RWPE1 (cell line): ENCODE measurements at regions not wholly inside any gene's neighbourhood (a gene's known extent, or its start where the extent isn't known, plus 50 kb on each side); places are given as distances from the start of the nearest gene placed in this dataset.

ENCODE experiments used
- CTCF ChIA-PET: fragments of 350-600 bp; sonication (Branson Sonifier 250); formaldehyde crosslinking; extraction: SDS; loops from one replicate; lab custom pipeline; 2021; lab: Yijun Ruan, JAX
- POLR2A ChIA-PET: fragments of 400-600 bp; formaldehyde crosslinking; extraction: SDS; loops from one replicate; lab custom pipeline; 2020; ENCODE audit warnings: antibody characterized with exemption; ENCODE audit not compliant: low non-redundant PET; lab: Yijun Ruan, JAX
- DNase-seq: peaks from one replicate; pipeline ENCODE4 v3.0.0; 2012; ENCODE audit warnings: low spot score
- H3K27ac ChIP-seq: fragments of 450-650 bp; 2 replicates; pipeline ENCODE4 v1.5.1; 2017
- TF ChIP-seq, protein P1 (sequence below): fragments of 450-650 bp; conservative IDR thresholded peaks from 2 replicates; pipeline ENCODE4 v1.5.1; 2017; ENCODE audit warnings: low read depth, mild to moderate bottlenecking

DNA sequence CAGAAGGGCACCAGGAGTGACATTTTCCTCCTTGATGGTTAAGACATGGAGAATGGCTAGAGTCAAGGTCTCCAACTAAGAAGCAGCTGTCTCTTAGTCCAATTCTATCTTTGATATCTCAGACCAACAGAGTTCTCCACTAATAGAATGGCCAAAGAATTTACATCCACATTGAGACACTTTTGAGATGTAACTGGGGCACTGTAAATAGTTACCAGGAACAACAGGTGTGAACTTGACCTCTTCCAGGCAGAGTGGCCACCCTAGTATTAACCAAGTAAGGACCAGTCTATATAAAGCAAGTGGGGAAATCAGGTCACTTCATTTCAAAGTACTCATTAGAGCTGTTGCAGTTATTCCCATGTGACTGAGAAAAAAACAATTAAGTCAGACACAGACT is 159.7 kb upstream of the RAD23B start:
- ChIA-PET POLR2A (no interaction called here), CTCF (interaction anchor here (0.6 kb wide), 1 partner anchor 243 kb away, joined by 3 read pairs; no protein-coding TSS in a partner anchor)
- H3K27ac ChIP-seq = no peak overlapping the region
- DNase-seq = no peak
- TF ChIP-seq, protein P1, sequence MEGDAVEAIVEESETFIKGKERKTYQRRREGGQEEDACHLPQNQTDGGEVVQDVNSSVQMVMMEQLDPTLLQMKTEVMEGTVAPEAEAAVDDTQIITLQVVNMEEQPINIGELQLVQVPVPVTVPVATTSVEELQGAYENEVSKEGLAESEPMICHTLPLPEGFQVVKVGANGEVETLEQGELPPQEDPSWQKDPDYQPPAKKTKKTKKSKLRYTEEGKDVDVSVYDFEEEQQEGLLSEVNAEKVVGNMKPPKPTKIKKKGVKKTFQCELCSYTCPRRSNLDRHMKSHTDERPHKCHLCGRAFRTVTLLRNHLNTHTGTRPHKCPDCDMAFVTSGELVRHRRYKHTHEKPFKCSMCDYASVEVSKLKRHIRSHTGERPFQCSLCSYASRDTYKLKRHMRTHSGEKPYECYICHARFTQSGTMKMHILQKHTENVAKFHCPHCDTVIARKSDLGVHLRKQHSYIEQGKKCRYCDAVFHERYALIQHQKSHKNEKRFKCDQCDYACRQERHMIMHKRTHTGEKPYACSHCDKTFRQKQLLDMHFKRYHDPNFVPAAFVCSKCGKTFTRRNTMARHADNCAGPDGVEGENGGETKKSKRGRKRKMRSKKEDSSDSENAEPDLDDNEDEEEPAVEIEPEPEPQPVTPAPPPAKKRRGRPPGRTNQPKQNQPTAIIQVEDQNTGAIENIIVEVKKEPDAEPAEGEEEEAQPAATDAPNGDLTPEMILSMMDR = no peak

DNA sequence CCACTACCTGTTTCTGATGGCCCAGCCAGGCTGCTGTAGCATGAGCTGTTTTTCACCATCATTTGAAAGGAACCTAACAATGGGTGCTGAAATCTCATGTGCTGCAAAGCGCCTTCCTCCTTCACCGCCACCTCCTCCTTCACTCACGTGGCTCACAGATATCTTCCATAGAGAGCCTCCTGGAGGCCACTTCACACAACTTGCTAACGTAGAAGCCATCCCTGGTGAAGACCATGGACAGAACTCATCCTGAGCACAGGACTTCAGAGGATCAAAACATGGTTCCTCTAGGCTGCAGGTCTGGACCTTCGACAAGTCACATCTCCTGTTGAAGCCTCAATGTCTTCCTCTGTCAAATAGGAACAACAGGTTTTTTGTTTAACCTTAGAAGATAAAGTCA is 155.5 kb upstream of the RAD23B start:
- ChIA-PET POLR2A (no interaction called here), CTCF (interaction anchor here (0.6 kb wide), 1 partner anchor 235 kb away, joined by 5 read pairs; no protein-coding TSS in a partner anchor)
- no peak for DNase-seq
- TF ChIP-seq, protein P1 = no peak
- H3K27ac ChIP-seq = no peak overlapping the region

DNA sequence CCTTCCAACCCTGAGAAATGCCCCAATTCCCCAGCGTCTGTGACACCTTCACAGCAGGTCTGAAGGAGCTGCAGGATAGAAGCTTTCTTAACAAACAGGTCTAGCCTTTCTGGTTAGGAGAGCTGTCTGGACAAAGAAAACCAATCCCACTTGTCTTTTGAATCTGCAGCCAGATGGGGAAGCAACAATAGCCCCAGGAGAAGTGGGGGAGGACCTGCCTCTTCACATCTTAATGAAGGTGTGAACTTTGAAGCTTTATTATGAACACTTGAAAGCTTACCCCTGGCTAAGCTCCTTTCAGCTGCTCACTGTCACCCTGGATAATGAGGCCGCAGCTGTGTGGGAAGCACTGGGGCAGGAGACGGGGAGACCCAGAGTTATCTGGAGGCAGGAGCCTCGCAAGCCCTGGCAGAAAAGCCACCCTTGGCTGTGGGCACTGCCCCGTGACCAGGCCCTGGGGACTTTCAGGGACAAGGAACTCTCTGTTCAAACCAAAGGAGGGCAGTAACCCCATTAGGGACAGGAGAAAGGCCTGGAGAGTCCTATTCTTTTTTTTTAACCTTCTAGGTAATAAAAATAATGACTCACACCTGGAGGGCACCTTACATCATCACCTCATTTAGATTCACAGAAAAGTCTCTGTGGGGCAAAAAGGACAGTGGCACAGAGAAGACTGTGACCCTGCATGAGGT is 151.8 kb upstream of the RAD23B start:
- H3K27ac ChIP-seq = no peak overlapping the region
- POLR2A ChIA-PET = no interaction called here
- CTCF ChIA-PET = interaction anchor here (0.7 kb wide), 1 partner anchor 296 kb away, joined by 4 read pairs; no protein-coding TSS in a partner anchor
- TF ChIP-seq, protein P1 = no peak
- DNase-seq = peak; percentile 64

DNA sequence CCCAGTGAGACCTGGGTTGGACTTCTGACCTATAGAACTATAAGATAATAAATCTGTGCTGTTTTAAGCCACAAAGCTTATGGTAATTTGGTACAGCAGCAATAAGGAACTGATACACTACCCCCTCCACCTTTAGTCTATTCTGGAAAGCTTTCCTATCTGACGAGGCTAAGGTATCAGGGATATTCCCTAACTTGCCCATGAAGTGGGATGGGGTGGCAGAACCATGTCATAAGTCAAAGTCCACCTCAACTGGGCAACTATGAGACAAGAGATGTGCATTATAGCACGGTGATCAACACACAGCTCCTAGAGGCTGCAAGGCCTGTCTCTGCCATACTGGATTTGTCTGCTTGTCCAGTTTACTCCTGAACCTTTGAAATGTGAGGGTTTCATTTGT is 146.8 kb upstream of the RAD23B start:
- POLR2A ChIA-PET = no interaction called here
- no peak for DNase-seq
- H3K27ac ChIP-seq = no peak overlapping the region
- CTCF ChIA-PET = no interaction called here
- TF ChIP-seq, protein P1 = no peak

DNA sequence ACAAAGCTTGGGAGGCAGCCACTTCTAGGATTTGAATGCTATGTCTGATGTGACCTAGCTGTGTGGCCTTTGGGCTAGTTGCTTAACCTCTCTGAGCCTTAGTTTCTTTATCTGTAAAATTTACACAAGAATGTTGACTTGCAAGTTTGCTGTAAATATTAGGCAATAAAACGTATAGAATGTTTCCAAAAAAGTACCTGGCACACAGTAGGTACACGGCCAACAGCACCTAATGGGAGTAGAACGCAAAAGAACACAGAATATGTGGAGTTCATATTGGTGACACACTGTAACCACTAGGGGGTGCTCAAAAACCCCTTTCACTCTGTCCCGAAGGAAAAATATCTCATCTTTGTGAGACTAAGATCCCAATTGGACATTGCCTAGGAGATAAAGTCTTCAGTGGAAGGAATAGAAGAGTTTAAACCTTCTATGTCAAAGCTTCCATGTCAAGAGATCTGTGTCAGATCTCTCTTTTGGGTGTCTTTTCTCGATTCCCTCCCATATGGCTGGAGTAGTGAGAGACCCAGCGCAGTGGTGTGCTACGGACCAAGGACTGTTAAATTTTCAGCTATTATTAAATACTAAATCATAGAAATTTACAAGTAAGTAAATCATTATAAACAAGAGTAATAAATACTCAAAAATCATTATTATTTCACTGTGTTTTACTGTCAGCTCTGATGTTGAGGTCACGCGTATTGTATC is 145.4 kb upstream of the RAD23B start:
- TF ChIP-seq, protein P1 = no peak; the same call in none of the 2 replicates
- peak; percentile 51 for DNase-seq
- CTCF ChIA-PET = interaction anchor here (0.6 to 1.0 kb wide), 9 partner anchors 17 to 1183 kb away, joined by 3 to 5 read pairs (median 4); no protein-coding TSS in a partner anchor
- POLR2A ChIA-PET = no interaction called here
- H3K27ac ChIP-seq = no peak overlapping the region

DNA sequence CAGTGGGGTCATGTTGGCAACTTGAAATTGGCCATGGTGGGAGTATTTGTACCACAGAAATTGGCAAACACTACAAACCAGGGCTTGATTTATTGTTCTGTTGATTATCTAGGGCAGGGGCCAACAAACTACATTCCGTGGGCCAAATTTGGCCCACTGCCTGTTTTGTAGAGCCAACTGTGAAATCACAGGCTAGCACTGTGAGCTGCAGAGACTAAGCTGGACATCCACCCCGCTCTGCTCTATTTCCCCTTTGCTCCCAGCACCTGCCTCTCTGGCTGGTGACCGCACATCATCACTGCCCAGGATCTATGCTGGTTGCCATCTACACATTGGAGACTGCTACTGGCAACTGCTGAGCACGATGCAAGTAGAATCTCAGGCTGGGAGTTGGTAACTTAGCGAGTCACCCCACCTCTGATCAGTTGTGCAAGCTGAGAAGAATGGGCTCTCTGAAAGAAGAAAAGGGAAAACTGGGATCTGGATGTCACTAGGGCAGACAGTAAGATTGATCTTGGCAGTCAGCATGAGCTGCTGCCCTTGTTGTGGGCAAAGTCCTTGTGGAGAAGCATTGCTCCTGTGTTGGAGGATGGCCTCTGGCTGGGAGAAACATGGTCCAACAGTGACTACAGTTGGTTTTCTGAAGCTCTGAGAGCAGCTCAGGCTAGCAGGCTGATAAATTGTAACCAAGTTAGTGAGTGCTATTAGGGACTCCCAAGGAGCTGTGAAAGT is 144.7 kb upstream of the RAD23B start:
- CTCF ChIA-PET = interaction anchor here (0.6 to 1.0 kb wide), 5 partner anchors 16 to 635 kb away, joined by 3 to 5 read pairs (median 4); no protein-coding TSS in a partner anchor
- DNase-seq = no peak
- H3K27ac ChIP-seq = no peak overlapping the region
- POLR2A ChIA-PET = no interaction called here
- TF ChIP-seq, protein P1 = no peak
